22Rv1 (cell line): ENCODE measurements at regions not wholly inside any gene's neighbourhood (a gene's known extent, or its start where the extent isn't known, plus 50 kb on each side); places are given as distances from the start of the nearest gene placed in this dataset.

Source experiments
- CTCF ChIP-seq: fragments of 450-650 bp; IDR thresholded peaks from 2 replicates; pipeline ENCODE4 v1.5.1; 2017; ENCODE audit warnings: mild to moderate bottlenecking
- ZFX ChIP-seq: fragments of 450-650 bp; IDR thresholded peaks from 2 replicates; pipeline ENCODE4 v1.6.1; 2017; ENCODE audit warnings: antibody characterized with exemption, borderline replicate concordance

GRCh38 chrY:7850191-7850590, 938.6 kb upstream of the AMELY start:
- no peak for TF ChIP-seq CTCF
- TF ChIP-seq ZFX = no peak
